ENCODE measurements at regions not wholly inside any gene's neighbourhood (a gene's known extent, or its start where the extent isn't known, plus 50 kb on each side); places are given as distances from the start of the nearest gene placed in this dataset.

- no peaks in the 10 kb centered on the region for H3K27me3 ChIP-seq (ENCODE audit: control insufficient read depth in 3 of 3, insufficient read depth in 3 of 3, low read length in 3 of 3)
- WGBS, 3 donors = 74 to 85% (median 77%) methylated on average over 9 of the region's 9 CpGs
- H3K9me3 ChIP-seq (ENCODE audit: control insufficient read depth in 2 of 2, insufficient read depth in 1 of 2, low read depth in 1 of 2, low read length in 1 of 2) = no peaks in the 10 kb centered on the region
- FAIRE-seq = no peak
- H3K36me3 ChIP-seq (ENCODE audit: control insufficient read depth in 3 of 3, insufficient read depth in 2 of 3, low read depth in 1 of 3, low read length in 3 of 3) = no peaks in the 10 kb centered on the region
- no peak overlapping the region for H3K4me3 ChIP-seq (ENCODE audit: low read depth in 1 of 3, low read length in 3 of 3)
- H3K27ac ChIP-seq (ENCODE audit: low read depth in 1 of 3, low read length in 2 of 3) = no peak overlapping the region
- H3K4me1 ChIP-seq (ENCODE audit: control insufficient read depth in 3 of 3, insufficient read depth in 2 of 3, low read depth in 1 of 3, low read length in 2 of 3) = no peaks in the 10 kb centered on the region
- no peak for DNase-seq
Observed at GRCh38 chr3:13217736-13218540, 144.7 kb upstream of the IQSEC1 start.

- H3K27me3 ChIP-seq (ENCODE audit: control insufficient read depth in 3 of 3, insufficient read depth in 3 of 3, low read length in 3 of 3) = no peaks in the 10 kb centered on the region
- H3K9me3 ChIP-seq (ENCODE audit: control insufficient read depth in 2 of 2, insufficient read depth in 1 of 2, low read depth in 1 of 2, low read length in 1 of 2) = no peaks in the 10 kb centered on the region
- no peak overlapping the region for H3K4me3 ChIP-seq (ENCODE audit: low read depth in 1 of 3, low read length in 3 of 3)
- WGBS, 3 donors = 79 to 81% (median 79%) methylated on average over 2 of the region's 2 CpGs
- no peaks in the 10 kb centered on the region for H3K36me3 ChIP-seq (ENCODE audit: control insufficient read depth in 3 of 3, insufficient read depth in 2 of 3, low read depth in 1 of 3, low read length in 3 of 3)
- FAIRE-seq = no peak
- no peak for DNase-seq
- no peak overlapping the region for H3K27ac ChIP-seq (ENCODE audit: low read depth in 1 of 3, low read length in 2 of 3)
- H3K4me1 ChIP-seq (ENCODE audit: control insufficient read depth in 3 of 3, insufficient read depth in 2 of 3, low read depth in 1 of 3, low read length in 2 of 3) = no peaks in the 10 kb centered on the region
Observed at GRCh38 chr3:13217253-13217652, 144.0 kb upstream of the IQSEC1 start.

GRCh38 chr3:13215940-13216546, 142.8 kb upstream of the IQSEC1 start:
- no peaks in the 10 kb centered on the region for H3K27me3 ChIP-seq (ENCODE audit: control insufficient read depth in 3 of 3, insufficient read depth in 3 of 3, low read length in 3 of 3)
- no peaks in the 10 kb centered on the region for H3K9me3 ChIP-seq (ENCODE audit: control insufficient read depth in 2 of 2, insufficient read depth in 1 of 2, low read depth in 1 of 2, low read length in 1 of 2)
- DNase-seq (no peak), FAIRE-seq (no peak)
- no peak overlapping the region for H3K27ac ChIP-seq (ENCODE audit: low read depth in 1 of 3, low read length in 2 of 3)
- H3K4me3 ChIP-seq (ENCODE audit: low read depth in 1 of 3, low read length in 3 of 3) = no peak overlapping the region
- H3K4me1 ChIP-seq (ENCODE audit: control insufficient read depth in 3 of 3, insufficient read depth in 2 of 3, low read depth in 1 of 3, low read length in 2 of 3) = no peaks in the 10 kb centered on the region
- 50 to 62% (median 56%) methylated on average over 8 of the region's 8 CpGs for WGBS, 3 donors
- H3K36me3 ChIP-seq (ENCODE audit: control insufficient read depth in 3 of 3, insufficient read depth in 2 of 3, low read depth in 1 of 3, low read length in 3 of 3) = no peaks in the 10 kb centered on the region

- no peaks in the 10 kb centered on the region for H3K36me3 ChIP-seq (ENCODE audit: control insufficient read depth in 3 of 3, insufficient read depth in 2 of 3, low read depth in 1 of 3, low read length in 3 of 3)
- DNase-seq (no peak), FAIRE-seq (no peak)
- H3K27ac ChIP-seq (ENCODE audit: low read depth in 1 of 3, low read length in 2 of 3) = no peak overlapping the region
- no peak overlapping the region for H3K4me3 ChIP-seq (ENCODE audit: low read depth in 1 of 3, low read length in 3 of 3)
- H3K4me1 ChIP-seq (ENCODE audit: control insufficient read depth in 3 of 3, insufficient read depth in 2 of 3, low read depth in 1 of 3, low read length in 2 of 3) = no peaks in the 10 kb centered on the region
- H3K9me3 ChIP-seq (ENCODE audit: control insufficient read depth in 2 of 2, insufficient read depth in 1 of 2, low read depth in 1 of 2, low read length in 1 of 2) = no peaks in the 10 kb centered on the region
- WGBS, 3 donors = 88 to 89% (median 89%) methylated on average over 15 of the region's 15 CpGs
- H3K27me3 ChIP-seq (ENCODE audit: control insufficient read depth in 3 of 3, insufficient read depth in 3 of 3, low read length in 3 of 3) = no peaks in the 10 kb centered on the region
Observed at GRCh38 chr3:13214847-13215472, 141.7 kb upstream of the IQSEC1 start.

GRCh38 chr3:13213911-13214846, 140.9 kb upstream of the IQSEC1 start:
- no peak overlapping the region for H3K27ac ChIP-seq (ENCODE audit: low read depth in 1 of 3, low read length in 2 of 3)
- H3K4me3 ChIP-seq (ENCODE audit: low read depth in 1 of 3, low read length in 3 of 3) = no peak overlapping the region
- H3K36me3 ChIP-seq (ENCODE audit: control insufficient read depth in 3 of 3, insufficient read depth in 2 of 3, low read depth in 1 of 3, low read length in 3 of 3) = no peaks in the 10 kb centered on the region
- no peaks in the 10 kb centered on the region for H3K27me3 ChIP-seq (ENCODE audit: control insufficient read depth in 3 of 3, insufficient read depth in 3 of 3, low read length in 3 of 3)
- no peaks in the 10 kb centered on the region for H3K9me3 ChIP-seq (ENCODE audit: control insufficient read depth in 2 of 2, insufficient read depth in 1 of 2, low read depth in 1 of 2, low read length in 1 of 2)
- no peaks in the 10 kb centered on the region for H3K4me1 ChIP-seq (ENCODE audit: control insufficient read depth in 3 of 3, insufficient read depth in 2 of 3, low read depth in 1 of 3, low read length in 2 of 3)
- FAIRE-seq = no peak
- DNase-seq = no peak
- 77 to 83% (median 80%) methylated on average over 26 of the region's 26 CpGs for WGBS, 3 donors

- Histone ChIP-seq H3K36me3 (ENCODE audit: control insufficient read depth in 3 of 3, insufficient read depth in 2 of 3, low read depth in 1 of 3, low read length in 3 of 3) (no peaks in the 10 kb centered on the region), H3K9me3 (ENCODE audit: control insufficient read depth in 2 of 2, insufficient read depth in 1 of 2, low read depth in 1 of 2, low read length in 1 of 2) (no peaks in the 10 kb centered on the region), H3K27ac (ENCODE audit: low read depth in 1 of 3, low read length in 2 of 3) (no peak overlapping the region), H3K4me3 (ENCODE audit: low read depth in 1 of 3, low read length in 3 of 3) (no peak overlapping the region), H3K27me3 (ENCODE audit: control insufficient read depth in 3 of 3, insufficient read depth in 3 of 3, low read length in 3 of 3) (no peaks in the 10 kb centered on the region), H3K4me1 (ENCODE audit: control insufficient read depth in 3 of 3, insufficient read depth in 2 of 3, low read depth in 1 of 3, low read length in 2 of 3) (no peaks in the 10 kb centered on the region)
- FAIRE-seq (no peak), DNase-seq (no peak)
- 69 to 81% (median 74%) methylated on average over 3 of the region's 3 CpGs for WGBS, 3 donors
Observed at GRCh38 chr3:13213490-13213889, 140.3 kb upstream of the IQSEC1 start.

GRCh38 chr3:13211605-13212210, 138.5 kb upstream of the IQSEC1 start:
- no peaks in the 10 kb centered on the region for H3K4me1 ChIP-seq (ENCODE audit: control insufficient read depth in 3 of 3, insufficient read depth in 2 of 3, low read depth in 1 of 3, low read length in 2 of 3)
- whole genome bisulfite sequencing, 3 donors = 69 to 80% (median 69%) methylated on average over 16 of the region's 16 CpGs
- DNase-seq (no peak), FAIRE-seq (no peak)
- H3K9me3 ChIP-seq (ENCODE audit: control insufficient read depth in 2 of 2, insufficient read depth in 1 of 2, low read depth in 1 of 2, low read length in 1 of 2) = no peaks in the 10 kb centered on the region
- no peaks in the 10 kb centered on the region for H3K27me3 ChIP-seq (ENCODE audit: control insufficient read depth in 3 of 3, insufficient read depth in 3 of 3, low read length in 3 of 3)
- H3K36me3 ChIP-seq (ENCODE audit: control insufficient read depth in 3 of 3, insufficient read depth in 2 of 3, low read depth in 1 of 3, low read length in 3 of 3) = no peaks in the 10 kb centered on the region
- H3K4me3 ChIP-seq (ENCODE audit: low read depth in 1 of 3, low read length in 3 of 3) = no peak overlapping the region
- H3K27ac ChIP-seq (ENCODE audit: low read depth in 1 of 3, low read length in 2 of 3) = no peak overlapping the region
